D721Med (cell line): ENCODE measurements at regions not wholly inside any gene's neighbourhood (a gene's known extent, or its start where the extent isn't known, plus 50 kb on each side); places are given as distances from the start of the nearest gene placed in this dataset.

Experiments
- DNase-seq: peaks from one replicate; pipeline ENCODE4 v3.0.0; 2011; ENCODE audit warnings: low spot score; ENCODE audit not compliant: insufficient read length
- FAIRE-seq: peaks from 2 replicates; lab custom pipeline; 2011; peaks lifted over from hg19 to GRCh38; lab: Jason Lieb, UNC
- CTCF ChIP-seq: IDR thresholded peaks from 2 replicates; pipeline ENCODE4 v1.5.1; 2012; ENCODE audit warnings: mild to moderate bottlenecking, control low read depth; ENCODE audit not compliant: insufficient read depth; ENCODE audit errors: missing control alignments

GRCh38 chr10:33111488-33112051 lies 153.5 kb upstream of the ITGB1 start:
- DNase-seq (no peak), FAIRE-seq (no peak)
- TF ChIP-seq CTCF: no peak

GRCh38 chr10:33109788-33110469 lies 151.9 kb upstream of the ITGB1 start:
- FAIRE-seq (no peak), DNase-seq (no peak)

GRCh38 chr10:33109384-33109783 lies 151.4 kb upstream of the ITGB1 start:
- TF ChIP-seq CTCF: no peak
- no peak for DNase-seq
- FAIRE-seq: no peak

More at GRCh38 chr10:33109788-33110469, 151.9 kb upstream of the ITGB1 start:
- TF ChIP-seq CTCF: no peak

GRCh38 chr10:33107953-33108352 lies 149.9 kb upstream of the ITGB1 start:
- TF ChIP-seq CTCF: no peak
- FAIRE-seq: no peak
- no peak for DNase-seq

GRCh38 chr10:33106767-33107166 lies 148.7 kb upstream of the ITGB1 start:
- DNase-seq (no peak), FAIRE-seq (no peak)
- TF ChIP-seq CTCF: no peak

- TF ChIP-seq CTCF: no peak
- DNase-seq (no peak), FAIRE-seq (no peak)
These were observed 145.9 kb upstream of the ITGB1 start for GRCh38 chr10:33103863-33104379.

- DNase-seq: no peak
- no peak for FAIRE-seq
- TF ChIP-seq CTCF: no peak
These were observed 144.0 kb upstream of the ITGB1 start for GRCh38 chr10:33102071-33102470.
